Transverse colon (tissue), 4 donors: ENCODE measurements at regions not wholly inside any gene's neighbourhood (a gene's known extent, or its start where the extent isn't known, plus 50 kb on each side); places are given as distances from the start of the nearest gene placed in this dataset.

Source experiments
- CTCF ChIP-seq, 5 experiments: fragments of 200-600 bp in 3 of 5; fragments of 450-650 bp in 2 of 5; sonication (generic) in 3 of 5; IDR thresholded peaks; 1 replicate in 2 of 5; 2 replicates in 3 of 5; pipeline ENCODE4 v1.5.1; 2016 to 2017; ENCODE audit warnings: antibody characterized with exemption in 5 of 5, inconsistent platforms in 3 of 5, mild to moderate bottlenecking in 2 of 5, moderate library complexity in 1 of 5
- POLR2AphosphoS5 ChIP-seq, 3 donors: sonication (generic); formaldehyde crosslinking; IDR thresholded peaks; one replicate each; pipeline ENCODE4 v1.6.1; 2016; ENCODE audit warnings: antibody characterized with exemption in 3 of 3

- TF ChIP-seq CTCF (IDR thresholded peaks at IDR 0.05) (no peak), POLR2AphosphoS5 (IDR thresholded peaks at IDR 0.05) (no peak)
These were observed 143.8 kb upstream of the OTUD4 start for GRCh38 chr4:145324161-145324560.
